ENCODE measurements at regions not wholly inside any gene's neighbourhood (a gene's known extent, or its start where the extent isn't known, plus 50 kb on each side); places are given as distances from the start of the nearest gene placed in this dataset.
A peak's percentile ranks its signal among the peaks of the same experiment; 100 is the strongest.

- peak; percentile 75 for DNase-seq
- peak overlapping the region; percentile 8 for H3K4me3 Mint-ChIP-seq
- no peaks in the 10 kb centered on the region for H3K27me3 Mint-ChIP-seq (ENCODE audit: low read depth)
- H3K27ac Mint-ChIP-seq: peak overlapping the region; percentile 54
- H3K4me1 Mint-ChIP-seq (ENCODE audit: low read depth): peaks cover 54% of the 10 kb centered on the region
- intact Hi-C loops (cut with micrococcal nuclease): loop anchor here (1.0 to 2.0 kb wide), 4 partner anchors 12 to 325 kb away; a partner anchor contains a TSS
- no peaks in the 10 kb centered on the region for H3K36me3 Mint-ChIP-seq (ENCODE audit: low read depth)
- H3K9me3 Mint-ChIP-seq: no peaks in the 10 kb centered on the region
- CTCF ChIA-PET: interaction anchor here (2.3 to 3.7 kb wide), 2 partner anchors 12 to 137 kb away, joined by 12 to 21 read pairs; no protein-coding TSS in a partner anchor
Observed at GRCh38 chr12:25377469-25378177, 126.9 kb upstream of the KRAS start.

DNA sequence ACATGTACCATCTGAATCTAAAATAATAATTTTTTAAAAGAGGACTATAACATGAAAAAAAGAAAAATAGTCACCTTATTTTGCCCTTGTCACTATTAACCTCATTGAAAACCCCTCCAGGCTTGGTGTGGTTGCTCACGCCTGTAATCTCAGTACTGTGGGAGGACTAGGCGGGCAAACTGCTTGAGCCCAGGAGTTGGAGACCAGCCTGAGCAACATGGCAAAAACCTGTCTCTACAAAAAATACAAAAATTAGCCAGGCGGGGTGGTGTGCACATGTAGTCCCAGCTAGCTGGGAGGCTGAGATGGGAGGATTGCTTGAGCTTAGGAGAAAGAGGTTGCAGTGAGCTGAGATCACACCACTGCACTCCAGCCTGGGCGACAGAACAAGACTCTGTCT lies 126.3 kb upstream of the KRAS start:
- CTCF ChIA-PET: interaction anchor here (1.0 to 3.7 kb wide), 3 partner anchors 7 to 136 kb away, joined by 4 to 21 read pairs (median 12); no protein-coding TSS in a partner anchor
- H3K4me3 Mint-ChIP-seq: no peak overlapping the region
- no peaks in the 10 kb centered on the region for H3K36me3 Mint-ChIP-seq (ENCODE audit: low read depth)
- peaks cover 48% of the 10 kb centered on the region for H3K4me1 Mint-ChIP-seq (ENCODE audit: low read depth)
- intact Hi-C loops (cut with micrococcal nuclease): loop anchor here (1.0 to 2.0 kb wide), 4 partner anchors 12 to 324 kb away; a partner anchor contains a TSS
- no peaks in the 10 kb centered on the region for H3K27me3 Mint-ChIP-seq (ENCODE audit: low read depth)
- no peaks in the 10 kb centered on the region for H3K9me3 Mint-ChIP-seq
- H3K27ac Mint-ChIP-seq: peak overlapping the region; percentile 54
- peak; percentile 11 for DNase-seq

DNA sequence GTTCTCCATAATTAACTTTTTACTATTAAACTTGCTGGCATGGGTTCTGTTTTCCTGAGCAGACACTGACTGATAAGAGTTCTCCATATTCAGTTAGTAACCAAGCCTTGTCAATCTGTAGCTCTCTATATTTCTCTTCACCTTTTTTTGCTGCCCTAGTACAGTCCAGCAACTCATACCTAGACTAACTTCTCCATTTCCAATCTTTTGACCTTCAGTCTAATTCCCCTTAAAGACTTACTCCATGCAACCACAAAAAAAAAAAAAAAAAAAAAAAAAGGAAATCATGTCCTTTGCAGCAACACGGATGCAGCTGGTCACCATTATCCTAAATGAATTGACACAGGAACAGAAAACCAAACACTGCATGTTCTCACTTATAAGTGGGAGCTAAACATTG lies 125.7 kb upstream of the KRAS start:
- no peaks in the 10 kb centered on the region for H3K36me3 Mint-ChIP-seq (ENCODE audit: low read depth)
- H3K4me1 Mint-ChIP-seq (ENCODE audit: low read depth): peaks cover 43% of the 10 kb centered on the region
- H3K27ac Mint-ChIP-seq: peak overlapping the region; percentile 47
- CTCF ChIA-PET: interaction anchor here (0.5 to 3.7 kb wide), 3 partner anchors 8 to 135 kb away, joined by 4 to 21 read pairs (median 4); no protein-coding TSS in a partner anchor
- H3K9me3 Mint-ChIP-seq: no peaks in the 10 kb centered on the region
- DNase-seq: no peak
- intact Hi-C loops (cut with micrococcal nuclease): loop anchor here (2.0 kb wide), 1 partner anchor 324 kb away; a partner anchor contains a TSS
- no peaks in the 10 kb centered on the region for H3K27me3 Mint-ChIP-seq (ENCODE audit: low read depth)
- H3K4me3 Mint-ChIP-seq: peak overlapping the region; percentile 5

DNA sequence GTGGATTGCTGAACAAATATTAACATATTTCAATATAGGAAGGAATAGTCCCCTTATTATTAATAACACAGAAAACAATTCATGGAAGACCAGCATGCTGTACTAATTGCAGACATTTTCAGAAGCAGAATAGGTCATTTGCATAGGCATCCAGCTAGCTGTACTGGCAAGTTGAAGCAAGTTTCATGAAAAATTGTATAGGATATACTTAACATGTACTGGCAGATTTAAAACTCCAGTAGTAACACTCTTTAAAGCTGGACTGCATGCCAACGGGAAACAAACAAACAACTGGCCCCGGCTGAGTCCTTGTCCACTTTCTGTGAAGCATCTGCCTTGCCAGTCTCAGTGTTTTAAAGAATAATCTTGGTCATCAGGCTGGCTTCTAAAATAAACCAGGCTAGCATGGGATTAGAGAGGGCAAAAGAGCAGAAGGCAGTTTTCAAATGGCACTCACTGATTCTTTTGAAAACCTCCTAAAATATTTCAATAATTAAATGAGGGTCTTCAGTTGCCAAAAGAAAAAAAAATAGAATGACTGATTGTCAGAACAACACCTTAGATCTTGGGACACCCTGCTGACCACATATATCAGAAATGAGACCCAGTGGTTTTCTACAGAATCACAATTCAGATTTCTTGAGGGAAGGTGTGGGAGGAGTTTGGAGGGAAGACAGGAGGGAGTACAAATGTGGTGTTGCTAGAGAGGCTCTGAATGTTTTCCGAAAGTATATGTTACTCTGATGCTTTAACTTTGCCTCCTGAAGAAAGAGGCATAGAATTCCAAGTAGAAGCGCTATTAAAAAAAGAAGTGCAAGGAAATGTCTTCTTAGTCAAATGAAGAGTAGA lies 122.5 kb upstream of the KRAS start:
- H3K27me3 Mint-ChIP-seq (ENCODE audit: low read depth): no peaks in the 10 kb centered on the region
- no peaks in the 10 kb centered on the region for H3K9me3 Mint-ChIP-seq
- no peaks in the 10 kb centered on the region for H3K36me3 Mint-ChIP-seq (ENCODE audit: low read depth)
- peaks cover 31% of the 10 kb centered on the region for H3K4me1 Mint-ChIP-seq (ENCODE audit: low read depth)
- CTCF ChIA-PET: interaction anchor here (0.9 to 1.3 kb wide), 2 partner anchors 14 to 52 kb away, joined by 3 read pairs; no protein-coding TSS in a partner anchor
- intact Hi-C loops (cut with micrococcal nuclease): no loop called here
- no peak for DNase-seq
- no peak overlapping the region for H3K27ac Mint-ChIP-seq
- no peak overlapping the region for H3K4me3 Mint-ChIP-seq

DNA sequence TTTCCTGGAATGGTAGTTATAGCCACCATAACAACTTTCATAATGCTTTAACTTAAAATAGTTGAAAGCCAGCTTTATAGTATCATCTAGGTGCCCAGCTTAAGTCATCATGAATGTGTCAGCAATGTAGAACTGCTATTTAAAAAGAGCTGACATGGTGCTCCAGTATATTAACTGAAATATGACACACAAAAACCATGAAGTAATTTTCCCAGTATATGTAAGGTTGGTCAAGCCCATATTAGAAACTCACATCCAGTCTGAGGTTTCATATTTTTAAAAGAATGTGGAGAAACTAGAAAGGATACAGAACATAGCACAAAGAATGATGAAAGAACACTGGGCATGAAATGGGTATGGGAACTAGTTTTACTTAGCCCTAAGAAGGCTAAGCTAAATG lies 121.3 kb upstream of the KRAS start:
- Mint-ChIP-seq H3K9me3 (no peaks in the 10 kb centered on the region), H3K27me3 (ENCODE audit: low read depth) (peaks cover 2% of the 10 kb centered on the region), H3K4me3 (no peak overlapping the region), H3K27ac (no peak overlapping the region), H3K4me1 (ENCODE audit: low read depth) (peaks cover 20% of the 10 kb centered on the region), H3K36me3 (ENCODE audit: low read depth) (no peaks in the 10 kb centered on the region)
- CTCF ChIA-PET: no interaction called here
- DNase-seq: no peak
- intact Hi-C loops (cut with micrococcal nuclease): no loop called here

DNA sequence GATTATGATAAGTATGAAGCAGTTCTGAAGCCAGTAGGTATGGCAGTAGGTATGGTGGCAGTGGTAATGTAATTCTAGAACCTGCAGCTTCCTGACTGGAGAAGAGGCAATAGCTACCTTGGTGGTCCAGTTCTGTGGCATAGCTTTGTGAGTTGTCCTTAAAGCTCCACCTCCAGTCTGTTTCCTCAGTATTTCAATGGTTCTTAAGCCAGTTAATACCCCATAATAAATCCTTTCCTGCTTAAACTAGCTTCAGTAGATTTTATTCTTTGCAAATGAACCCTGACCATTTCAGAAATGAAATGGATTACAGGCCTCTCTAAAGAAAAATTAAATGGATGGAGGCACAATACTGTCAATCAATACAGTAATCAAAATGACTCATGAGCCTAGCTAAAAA lies 117.8 kb upstream of the KRAS start:
- H3K9me3 Mint-ChIP-seq: no peaks in the 10 kb centered on the region
- no peak overlapping the region for H3K4me3 Mint-ChIP-seq
- H3K27ac Mint-ChIP-seq: no peak overlapping the region
- H3K27me3 Mint-ChIP-seq (ENCODE audit: low read depth): peaks cover 5% of the 10 kb centered on the region
- peaks cover 20% of the 10 kb centered on the region for H3K4me1 Mint-ChIP-seq (ENCODE audit: low read depth)
- H3K36me3 Mint-ChIP-seq (ENCODE audit: low read depth): no peaks in the 10 kb centered on the region
- CTCF ChIA-PET: interaction anchor here (1.0 to 1.1 kb wide), 2 partner anchors 11 to 19 kb away, joined by 3 read pairs; no protein-coding TSS in a partner anchor
- DNase-seq: no peak
- intact Hi-C loops (cut with micrococcal nuclease): no loop called here

DNA sequence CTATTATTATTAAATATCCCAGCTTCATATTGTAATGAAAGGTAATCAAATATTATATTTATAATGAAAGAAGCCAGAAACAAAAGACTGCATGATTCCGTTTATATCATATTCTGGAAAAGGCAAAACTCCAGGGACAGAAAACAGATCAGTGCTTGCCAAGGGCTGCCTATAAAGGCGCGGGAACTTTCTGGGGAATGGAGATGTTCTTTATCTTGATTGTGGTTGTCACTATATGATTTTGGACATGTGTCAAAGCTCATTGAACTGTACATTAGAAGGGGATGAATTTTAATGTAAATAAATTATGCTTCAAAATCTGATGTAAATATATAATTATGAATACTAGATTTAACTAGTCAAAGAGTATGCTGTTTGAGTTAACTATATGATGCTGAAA lies 115.4 kb upstream of the KRAS start:
- Mint-ChIP-seq H3K4me1 (ENCODE audit: low read depth) (peaks cover 15% of the 10 kb centered on the region), H3K9me3 (no peaks in the 10 kb centered on the region), H3K36me3 (ENCODE audit: low read depth) (no peaks in the 10 kb centered on the region), H3K4me3 (no peak overlapping the region), H3K27ac (no peak overlapping the region), H3K27me3 (ENCODE audit: low read depth) (peaks cover 5% of the 10 kb centered on the region)
- no peak for DNase-seq
- intact Hi-C loops (cut with micrococcal nuclease): no loop called here
- CTCF ChIA-PET: interaction anchor here (0.8 to 2.7 kb wide), 7 partner anchors 12 to 155 kb away, joined by 3 to 12 read pairs (median 5); no protein-coding TSS in a partner anchor

GRCh38 chr12:25365340-25365730 lies 114.6 kb upstream of the KRAS start:
- peak overlapping the region; percentile 38 for H3K4me3 Mint-ChIP-seq
- intact Hi-C loops (cut with micrococcal nuclease): loop anchor here (1.0 kb wide), 4 partner anchors 12 to 526 kb away; no protein-coding TSS in a partner anchor
- DNase-seq: no peak
- peak overlapping the region; percentile 56 for H3K27ac Mint-ChIP-seq
- CTCF ChIA-PET: interaction anchor here (0.8 to 2.9 kb wide), 6 partner anchors 13 to 127 kb away, joined by 3 to 12 read pairs (median 6); no protein-coding TSS in a partner anchor
- H3K36me3 Mint-ChIP-seq (ENCODE audit: low read depth): no peaks in the 10 kb centered on the region
- H3K4me1 Mint-ChIP-seq (ENCODE audit: low read depth): peaks cover 15% of the 10 kb centered on the region
- peaks cover 5% of the 10 kb centered on the region for H3K27me3 Mint-ChIP-seq (ENCODE audit: low read depth)
- no peaks in the 10 kb centered on the region for H3K9me3 Mint-ChIP-seq

GRCh38 chr12:25364529-25365339 lies 114.0 kb upstream of the KRAS start:
- Mint-ChIP-seq H3K27me3 (ENCODE audit: low read depth) (peaks cover 5% of the 10 kb centered on the region), H3K4me1 (ENCODE audit: low read depth) (peaks cover 15% of the 10 kb centered on the region), H3K36me3 (ENCODE audit: low read depth) (no peaks in the 10 kb centered on the region), H3K9me3 (no peaks in the 10 kb centered on the region), H3K27ac (peak overlapping the region; percentile 56), H3K4me3 (peak overlapping the region; percentile 39)
- CTCF ChIA-PET: interaction anchor here (1.7 to 2.9 kb wide), 3 partner anchors 13 to 123 kb away, joined by 6 to 12 read pairs (median 12); no protein-coding TSS in a partner anchor
- DNase-seq: peak; percentile 82
- intact Hi-C loops (cut with micrococcal nuclease): loop anchor here (1.0 kb wide), 4 partner anchors 13 to 525 kb away; no protein-coding TSS in a partner anchor

- Mint-ChIP-seq H3K4me3 (no peak overlapping the region), H3K9me3 (no peaks in the 10 kb centered on the region), H3K27me3 (ENCODE audit: low read depth) (peaks cover 5% of the 10 kb centered on the region), H3K27ac (no peak overlapping the region), H3K4me1 (ENCODE audit: low read depth) (peaks cover 15% of the 10 kb centered on the region), H3K36me3 (ENCODE audit: low read depth) (no peaks in the 10 kb centered on the region)
- CTCF ChIA-PET: interaction anchor here (1.3 to 2.9 kb wide), 2 partner anchors 28 to 121 kb away, joined by 3 to 12 read pairs; no protein-coding TSS in a partner anchor
- DNase-seq: no peak
- intact Hi-C loops (cut with micrococcal nuclease): no loop called here
Observed at GRCh38 chr12:25362646-25363045, 111.9 kb upstream of the KRAS start.

DNA sequence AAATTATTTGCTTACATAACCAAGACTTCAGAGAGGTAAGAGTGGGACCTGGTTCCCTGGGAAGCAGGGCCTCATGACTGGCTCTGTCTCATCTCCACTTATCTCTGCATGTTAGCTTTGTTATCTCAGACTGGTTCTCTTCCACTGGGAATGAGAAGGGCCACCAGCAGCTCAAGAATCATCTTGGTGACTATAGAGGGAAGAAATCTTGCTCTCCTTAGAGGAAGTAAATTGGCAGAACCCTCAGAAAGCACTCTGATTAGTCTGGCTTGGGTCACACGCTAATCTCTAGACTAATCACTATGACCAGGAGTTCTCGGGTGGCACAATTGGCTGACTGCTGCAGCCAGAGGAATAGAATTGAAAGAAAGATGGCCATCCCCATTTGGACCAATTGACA lies 110.8 kb upstream of the KRAS start:
- H3K9me3 Mint-ChIP-seq: no peaks in the 10 kb centered on the region
- H3K27me3 Mint-ChIP-seq (ENCODE audit: low read depth): no peaks in the 10 kb centered on the region
- no peak overlapping the region for H3K27ac Mint-ChIP-seq

More for the DNA sequence above, 110.8 kb upstream of the KRAS start:
- intact Hi-C loops (cut with micrococcal nuclease): no loop called here
- CTCF ChIA-PET: interaction anchor here (1.3 kb wide), 1 partner anchor 120 kb away, joined by 3 read pairs; no protein-coding TSS in a partner anchor
- no peaks in the 10 kb centered on the region for H3K36me3 Mint-ChIP-seq (ENCODE audit: low read depth)
- no peak overlapping the region for H3K4me3 Mint-ChIP-seq
- no peak for DNase-seq
- peaks cover 15% of the 10 kb centered on the region for H3K4me1 Mint-ChIP-seq (ENCODE audit: low read depth)
